PC-3 (cell line): ENCODE measurements at regions not wholly inside any gene's neighbourhood (a gene's known extent, or its start where the extent isn't known, plus 50 kb on each side); places are given as distances from the start of the nearest gene placed in this dataset.

ENCODE experiments used
- CTCF ChIP-seq: fragments of 300-600 bp; sonication (generic); conservative IDR thresholded peaks from 2 replicates; pipeline ENCODE4 v1.5.1; 2017; ENCODE audit warnings: antibody characterized with exemption, low read depth, mild to moderate bottlenecking, low read length
- EZH2 ChIP-seq: fragments of 300-600 bp; sonication (generic); IDR thresholded peaks from one replicate; pipeline ENCODE4 v1.6.1; 2017; ENCODE audit warnings: antibody characterized with exemption, mild to moderate bottlenecking, low read length; ENCODE audit not compliant: unreplicated experiment
- EZH2phosphoT487 ChIP-seq: fragments of 300-600 bp; sonication (generic); IDR thresholded peaks from 2 replicates; pipeline ENCODE4 v1.6.1; 2018; ENCODE audit warnings: mild to moderate bottlenecking, antibody characterized with exemption, low read length, borderline replicate concordance

DNA sequence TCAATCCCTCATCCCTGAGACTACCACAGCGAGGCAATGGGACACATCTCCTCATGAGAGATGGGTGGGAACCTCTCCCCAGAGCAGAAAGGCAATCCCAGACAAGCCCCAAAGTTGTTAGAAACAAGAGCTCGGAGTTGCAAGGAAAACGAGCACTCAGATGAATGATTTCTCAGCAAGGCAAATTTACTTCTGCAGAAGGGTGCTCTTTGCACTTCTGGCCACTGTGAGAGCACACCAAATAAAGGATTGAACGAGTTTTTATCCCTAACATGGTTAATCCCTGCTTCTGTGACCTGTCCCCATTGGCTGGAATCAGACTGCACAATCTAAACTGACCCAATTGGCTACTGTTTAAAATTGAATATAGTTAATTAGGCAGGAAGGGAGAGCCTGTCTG is 339.1 kb upstream of the POU1F1 start:
- TF ChIP-seq CTCF (no peak), EZH2 (no peak), EZH2phosphoT487 (no peak)
